Large intestine (tissue), 3 donors: ENCODE measurements at regions not wholly inside any gene's neighbourhood (a gene's known extent, or its start where the extent isn't known, plus 50 kb on each side); places are given as distances from the start of the nearest gene placed in this dataset.

Source experiments
- DNase-seq, 2 donors: peaks; one replicate each; pipeline versions ENCODE4 v3.0.0 to v3.0.0-alpha.2; 2013
- H3K27ac ChIP-seq: one replicate; pipeline ENCODE4 v1.5.1; 2013; ENCODE audit warnings: low read length
- H3K27me3 ChIP-seq: 2 replicates; pipeline ENCODE4 v1.6.1; 2013; ENCODE audit warnings: low read length; ENCODE audit not compliant: control insufficient read depth, insufficient read depth
- H3K36me3 ChIP-seq: 2 replicates; pipeline ENCODE4 v1.6.1; 2013; ENCODE audit warnings: low read length; ENCODE audit not compliant: control insufficient read depth, insufficient read depth
- H3K4me1 ChIP-seq: one replicate; pipeline ENCODE4 v1.6.1; 2013; ENCODE audit warnings: low read length; ENCODE audit not compliant: control insufficient read depth, insufficient read depth
- H3K4me3 ChIP-seq: one replicate; pipeline ENCODE4 v1.5.1; 2013; ENCODE audit warnings: low read length
- H3K9me3 ChIP-seq: one replicate; pipeline ENCODE4 v1.6.1; 2013; ENCODE audit warnings: mild to moderate bottlenecking, low read depth, low read length, moderate library complexity; ENCODE audit not compliant: control insufficient read depth
- WGBS: methylation state at CpG from one replicate; pipeline ENCODE4 v1.1.5; 2013; ENCODE audit warnings: low lambda C conversion rate; ENCODE audit not compliant: insufficient coverage; 5-methylcytosine and 5-hydroxymethylcytosine counted together

- WGBS = no CpG with 5 or more reads among the region's 1 CpG
- no peak overlapping the region for H3K4me3 ChIP-seq
- DNase-seq = no peak
- no peaks in the 10 kb centered on the region for H3K9me3 ChIP-seq
- no peaks in the 10 kb centered on the region for H3K27me3 ChIP-seq
- no peaks in the 10 kb centered on the region for H3K36me3 ChIP-seq
- no peaks in the 10 kb centered on the region for H3K4me1 ChIP-seq
- H3K27ac ChIP-seq = no peak overlapping the region
These were observed 187.6 kb downstream of the C11orf87 start for GRCh38 chr11:109609454-109610185.

GRCh38 chr11:109612496-109612895 is 190.5 kb downstream of the C11orf87 start:
- Histone ChIP-seq H3K9me3 (no peaks in the 10 kb centered on the region), H3K27ac (no peak overlapping the region), H3K4me1 (no peaks in the 10 kb centered on the region), H3K36me3 (no peaks in the 10 kb centered on the region), H3K27me3 (no peaks in the 10 kb centered on the region), H3K4me3 (no peak overlapping the region)
- DNase-seq = peak in 1 of 2 donors; percentile 4
- no CpG with 5 or more reads among the region's 3 CpGs for WGBS

GRCh38 chr11:109619498-109619897 is 197.5 kb downstream of the C11orf87 start:
- DNase-seq = no peak
- WGBS = no CpG with 5 or more reads among the region's 4 CpGs
- Histone ChIP-seq H3K9me3 (no peaks in the 10 kb centered on the region), H3K27me3 (no peaks in the 10 kb centered on the region), H3K4me3 (no peak overlapping the region), H3K27ac (no peak overlapping the region), H3K36me3 (no peaks in the 10 kb centered on the region), H3K4me1 (no peaks in the 10 kb centered on the region)

DNA sequence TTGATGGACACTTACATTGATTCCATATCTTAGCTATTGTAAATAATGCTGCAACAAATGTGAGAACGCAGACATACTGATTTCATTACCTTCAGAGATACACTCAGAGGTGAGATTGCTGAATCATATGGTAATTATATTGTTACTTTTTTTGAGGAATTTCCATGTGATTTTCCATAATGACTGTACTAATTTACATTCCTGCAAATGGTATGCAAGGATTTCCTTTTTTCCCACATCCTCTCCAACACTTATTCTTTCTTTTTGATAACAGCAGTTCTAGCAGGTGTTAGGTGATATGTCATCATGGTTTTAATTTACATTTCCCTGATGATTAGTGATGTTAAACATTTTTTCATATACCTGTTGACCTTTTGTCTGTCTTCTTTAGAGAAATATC is 207.7 kb downstream of the C11orf87 start:
- Histone ChIP-seq H3K36me3 (no peaks in the 10 kb centered on the region), H3K27me3 (no peaks in the 10 kb centered on the region), H3K27ac (no peak overlapping the region), H3K9me3 (peaks cover under 1% of the 10 kb centered on the region), H3K4me3 (no peak overlapping the region), H3K4me1 (no peaks in the 10 kb centered on the region)
- 100% methylated on average over 1 of the region's 1 CpG for WGBS
- DNase-seq = no peak

DNA sequence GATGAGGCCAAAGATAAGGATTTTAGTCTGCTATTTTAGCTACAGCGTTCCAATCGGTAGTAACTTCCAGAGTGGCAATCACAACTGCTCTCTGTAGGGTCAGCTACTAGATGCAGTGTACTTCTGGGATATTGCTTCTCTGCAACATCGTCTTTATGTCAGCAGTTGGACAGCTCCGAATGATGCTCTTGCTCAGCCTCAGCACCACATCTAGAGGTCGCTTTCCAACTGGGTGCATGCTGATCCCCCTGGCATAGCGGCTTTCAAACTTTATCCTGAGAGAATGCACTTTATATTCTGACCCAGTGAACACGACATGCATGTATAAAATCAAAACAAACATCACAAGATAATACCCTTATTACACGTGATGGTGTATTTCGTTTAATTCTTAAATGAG is 219.6 kb downstream of the C11orf87 start:
- H3K36me3 ChIP-seq = no peaks in the 10 kb centered on the region
- H3K9me3 ChIP-seq = no peaks in the 10 kb centered on the region
- WGBS = 67% methylated on average over 2 of the region's 9 CpGs
- DNase-seq = no peak
- H3K4me3 ChIP-seq = no peak overlapping the region
- no peak overlapping the region for H3K27ac ChIP-seq
- no peaks in the 10 kb centered on the region for H3K27me3 ChIP-seq
- no peaks in the 10 kb centered on the region for H3K4me1 ChIP-seq

- Histone ChIP-seq H3K4me3 (no peak overlapping the region), H3K27me3 (no peaks in the 10 kb centered on the region), H3K36me3 (no peaks in the 10 kb centered on the region), H3K27ac (no peak overlapping the region), H3K9me3 (no peaks in the 10 kb centered on the region), H3K4me1 (no peaks in the 10 kb centered on the region)
- DNase-seq = peak in 1 of 2 donors; percentile 12
- no CpG with 5 or more reads among the region's 2 CpGs for WGBS
These were observed 222.2 kb downstream of the C11orf87 start for GRCh38 chr11:109644152-109644551.

DNA sequence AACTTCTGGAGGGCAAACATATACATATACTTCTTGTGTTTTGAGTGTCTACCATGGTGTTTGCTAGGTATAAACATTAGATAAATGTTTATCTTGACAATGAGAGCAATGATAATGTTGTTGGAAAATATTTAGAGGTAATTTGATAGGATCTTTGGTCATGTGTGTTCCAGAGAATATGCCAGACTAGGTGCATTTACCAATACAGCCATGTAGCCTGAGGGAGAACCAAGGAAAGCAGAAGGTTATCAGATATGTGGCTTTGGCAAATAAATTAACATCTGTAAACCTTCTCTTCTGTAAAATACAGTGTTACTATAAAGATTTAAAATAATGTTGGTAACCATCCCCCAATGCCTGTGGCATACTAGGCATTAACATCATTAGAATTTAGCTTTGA is 226.8 kb downstream of the C11orf87 start:
- H3K36me3 ChIP-seq = no peaks in the 10 kb centered on the region
- H3K4me1 ChIP-seq = no peaks in the 10 kb centered on the region
- no peak overlapping the region for H3K27ac ChIP-seq
- no peaks in the 10 kb centered on the region for H3K9me3 ChIP-seq
- DNase-seq = no peak
- H3K4me3 ChIP-seq = no peak overlapping the region
- H3K27me3 ChIP-seq = no peaks in the 10 kb centered on the region

DNA sequence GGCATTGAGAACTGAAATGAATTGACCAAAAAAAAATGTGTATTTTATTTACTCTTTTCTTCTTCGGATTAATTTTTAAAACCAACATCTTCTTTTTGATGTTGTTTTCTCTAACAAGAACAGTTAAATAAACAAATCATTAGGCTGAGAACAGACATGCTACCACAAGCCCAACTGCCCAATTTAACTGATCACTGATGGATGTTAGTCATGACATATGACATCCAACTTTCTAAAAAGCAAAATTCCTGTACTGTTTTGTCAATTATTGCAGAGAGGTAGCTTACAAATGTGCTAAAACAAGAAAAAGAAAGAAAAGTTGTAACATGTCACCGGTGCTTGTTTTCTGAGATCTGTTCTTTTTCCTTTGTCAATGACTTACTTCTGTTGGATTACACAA is 232.1 kb downstream of the C11orf87 start:
- Histone ChIP-seq H3K27me3 (no peaks in the 10 kb centered on the region), H3K4me1 (no peaks in the 10 kb centered on the region), H3K4me3 (no peak overlapping the region), H3K9me3 (no peaks in the 10 kb centered on the region), H3K36me3 (no peaks in the 10 kb centered on the region), H3K27ac (no peak overlapping the region)
- WGBS = 80% methylated on average over 1 of the region's 2 CpGs
- DNase-seq = no peak

GRCh38 chr11:109658190-109658589 is 236.2 kb downstream of the C11orf87 start:
- no peak for DNase-seq
- no peaks in the 10 kb centered on the region for H3K9me3 ChIP-seq
- no peaks in the 10 kb centered on the region for H3K4me1 ChIP-seq
- no peak overlapping the region for H3K4me3 ChIP-seq
- no peaks in the 10 kb centered on the region for H3K27me3 ChIP-seq
- H3K36me3 ChIP-seq = no peaks in the 10 kb centered on the region
- no peak overlapping the region for H3K27ac ChIP-seq
- WGBS = no CpG with 5 or more reads among the region's 4 CpGs

DNA sequence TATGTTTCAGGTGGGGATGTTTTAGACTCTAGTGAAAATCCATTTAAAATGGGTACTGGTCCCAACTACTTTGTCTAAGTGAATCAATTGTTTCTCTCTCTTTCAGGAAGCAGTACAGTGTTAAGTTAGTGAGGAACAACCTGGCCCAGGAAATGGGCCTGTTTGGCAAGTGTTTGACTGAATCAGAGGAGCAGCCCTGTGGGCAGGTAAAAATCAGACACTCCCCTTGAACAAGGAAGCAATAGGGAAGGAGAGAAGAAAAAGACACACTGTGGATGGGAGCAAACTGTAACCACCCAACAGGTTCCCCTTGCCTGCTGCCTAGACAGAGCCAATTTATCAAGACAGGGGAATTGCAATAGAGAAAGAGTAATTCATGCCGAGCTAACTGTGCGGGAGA is 245.7 kb downstream of the C11orf87 start:
- no CpG with 5 or more reads among the region's 2 CpGs for WGBS

DNA sequence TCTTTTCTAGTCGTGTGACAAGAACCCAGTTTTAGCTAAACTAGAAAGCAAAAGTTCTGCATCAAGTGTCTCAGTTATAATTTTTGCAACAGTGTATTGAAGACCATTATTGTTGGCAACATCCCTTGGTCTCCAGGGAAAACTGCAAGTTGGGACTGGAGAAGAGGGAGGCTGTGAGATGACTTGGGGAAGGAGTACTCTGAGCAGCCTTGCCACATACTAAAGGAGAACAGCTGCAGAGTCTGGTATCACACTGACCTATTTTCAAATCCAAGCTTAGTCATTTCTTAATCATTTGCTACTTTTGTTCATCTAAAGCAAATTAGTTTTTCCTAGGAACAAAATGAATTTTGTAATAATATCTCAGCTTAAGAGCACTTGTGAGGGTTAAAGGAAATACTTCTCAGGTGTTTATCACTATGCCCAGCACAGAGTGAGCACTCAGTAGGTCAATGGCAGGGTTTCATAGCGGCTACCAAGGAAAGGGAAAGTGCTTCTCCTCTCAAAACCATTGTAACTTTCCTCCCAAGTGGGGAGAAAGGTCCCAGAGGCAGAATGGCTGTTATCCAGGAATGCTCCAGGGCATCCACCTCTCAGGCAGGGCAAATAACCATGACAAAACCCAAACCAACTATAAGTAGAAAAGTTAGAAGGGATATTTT is 247.1 kb downstream of the C11orf87 start:
- WGBS = no CpG with 5 or more reads among the region's 2 CpGs
- H3K9me3 ChIP-seq = no peaks in the 10 kb centered on the region
- no peaks in the 10 kb centered on the region for H3K4me1 ChIP-seq
- no peaks in the 10 kb centered on the region for H3K36me3 ChIP-seq
- no peak overlapping the region for H3K4me3 ChIP-seq
- no peaks in the 10 kb centered on the region for H3K27me3 ChIP-seq
- DNase-seq = no peak
- H3K27ac ChIP-seq = no peak overlapping the region

More for the DNA sequence above, 245.7 kb downstream of the C11orf87 start:
- no peaks in the 10 kb centered on the region for H3K4me1 ChIP-seq
- H3K36me3 ChIP-seq = no peaks in the 10 kb centered on the region
- no peaks in the 10 kb centered on the region for H3K9me3 ChIP-seq
- H3K27me3 ChIP-seq = no peaks in the 10 kb centered on the region
- H3K27ac ChIP-seq = no peak overlapping the region
- H3K4me3 ChIP-seq = no peak overlapping the region
- no peak for DNase-seq
